ENCODE measurements at regions not wholly inside any gene's neighbourhood (a gene's known extent, or its start where the extent isn't known, plus 50 kb on each side); places are given as distances from the start of the nearest gene placed in this dataset.

- TF ChIP-seq, protein P1, sequence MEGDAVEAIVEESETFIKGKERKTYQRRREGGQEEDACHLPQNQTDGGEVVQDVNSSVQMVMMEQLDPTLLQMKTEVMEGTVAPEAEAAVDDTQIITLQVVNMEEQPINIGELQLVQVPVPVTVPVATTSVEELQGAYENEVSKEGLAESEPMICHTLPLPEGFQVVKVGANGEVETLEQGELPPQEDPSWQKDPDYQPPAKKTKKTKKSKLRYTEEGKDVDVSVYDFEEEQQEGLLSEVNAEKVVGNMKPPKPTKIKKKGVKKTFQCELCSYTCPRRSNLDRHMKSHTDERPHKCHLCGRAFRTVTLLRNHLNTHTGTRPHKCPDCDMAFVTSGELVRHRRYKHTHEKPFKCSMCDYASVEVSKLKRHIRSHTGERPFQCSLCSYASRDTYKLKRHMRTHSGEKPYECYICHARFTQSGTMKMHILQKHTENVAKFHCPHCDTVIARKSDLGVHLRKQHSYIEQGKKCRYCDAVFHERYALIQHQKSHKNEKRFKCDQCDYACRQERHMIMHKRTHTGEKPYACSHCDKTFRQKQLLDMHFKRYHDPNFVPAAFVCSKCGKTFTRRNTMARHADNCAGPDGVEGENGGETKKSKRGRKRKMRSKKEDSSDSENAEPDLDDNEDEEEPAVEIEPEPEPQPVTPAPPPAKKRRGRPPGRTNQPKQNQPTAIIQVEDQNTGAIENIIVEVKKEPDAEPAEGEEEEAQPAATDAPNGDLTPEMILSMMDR (IDR thresholded peaks at IDR 0.05; ENCODE audit: low read depth, low read length), result no peak
- H3K4me3 ChIP-seq (replicated peaks in 1 of 2; ENCODE audit: low read depth in 2 of 2, low read length in 2 of 2), result no peak overlapping the region
- no peak for DNase-seq (ENCODE audit: low read depth in 2 of 2)
Measured at GRCh38 chr2:129730979-129731378, 248.5 kb upstream of the RAB6C start.

GRCh38 chr2:129731907-129732629 lies 247.4 kb upstream of the RAB6C start:
- TF ChIP-seq, protein P1 (IDR thresholded peaks at IDR 0.05; ENCODE audit: low read depth, low read length), result no peak
- no peak overlapping the region for H3K4me3 ChIP-seq (replicated peaks in 1 of 2; ENCODE audit: low read depth in 2 of 2, low read length in 2 of 2)
- DNase-seq (ENCODE audit: low read depth in 2 of 2), result no peak

GRCh38 chr2:129732630-129733026 lies 246.8 kb upstream of the RAB6C start:
- DNase-seq (ENCODE audit: low read depth in 2 of 2), result no peak
- no peak overlapping the region for H3K4me3 ChIP-seq (replicated peaks in 1 of 2; ENCODE audit: low read depth in 2 of 2, low read length in 2 of 2)
- TF ChIP-seq, protein P1 (IDR thresholded peaks at IDR 0.05; ENCODE audit: low read depth, low read length), result no peak

DNA sequence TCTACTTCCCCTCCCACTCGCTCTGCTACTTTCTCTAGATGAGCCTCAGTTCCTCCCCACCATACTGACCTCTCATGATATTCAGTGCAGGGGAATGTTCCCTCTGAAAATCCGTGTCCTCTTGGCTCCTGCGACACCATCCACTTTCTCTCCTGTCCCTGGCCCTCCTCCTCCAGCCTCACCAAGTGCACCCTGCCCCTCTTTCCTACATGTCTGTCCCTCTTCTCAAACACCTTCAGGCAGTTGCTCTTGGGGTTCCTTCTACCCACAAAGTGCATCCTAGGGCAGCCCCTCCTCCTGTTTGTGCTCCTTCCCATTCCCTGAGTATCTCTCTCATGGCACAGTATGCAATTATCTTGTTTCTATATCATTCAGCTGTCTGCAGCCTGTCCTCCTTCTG lies 246.4 kb upstream of the RAB6C start:
- H3K4me3 ChIP-seq (replicated peaks in 1 of 2; ENCODE audit: low read depth in 2 of 2, low read length in 2 of 2), result no peak overlapping the region
- TF ChIP-seq, protein P1 (IDR thresholded peaks at IDR 0.05; ENCODE audit: low read depth, low read length), result no peak
- no peak for DNase-seq (ENCODE audit: low read depth in 2 of 2)

DNA sequence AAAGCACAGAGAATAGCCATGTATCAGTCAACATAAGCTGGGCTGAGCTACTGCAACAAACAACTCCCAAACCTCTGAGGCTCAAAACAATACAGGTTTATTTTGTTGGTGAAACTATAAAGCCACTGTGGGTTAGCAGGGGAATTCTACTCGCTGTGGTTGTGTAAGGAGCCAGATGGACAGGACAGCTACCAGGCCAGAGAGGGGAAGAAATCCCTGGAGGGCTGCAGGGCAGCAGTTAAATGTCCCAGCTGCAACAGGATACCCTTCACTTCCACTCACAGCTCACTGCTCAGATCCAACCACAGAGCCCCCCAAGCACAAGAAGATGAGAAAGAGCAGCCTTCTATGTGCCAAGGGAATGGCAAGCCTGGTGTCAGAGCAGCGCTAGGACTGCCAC lies 245.9 kb upstream of the RAB6C start:
- DNase-seq (ENCODE audit: low read depth in 2 of 2), result no peak
- no peak overlapping the region for H3K4me3 ChIP-seq (replicated peaks in 1 of 2; ENCODE audit: low read depth in 2 of 2, low read length in 2 of 2)
- TF ChIP-seq, protein P1 (IDR thresholded peaks at IDR 0.05; ENCODE audit: low read depth, low read length), result no peak

DNA sequence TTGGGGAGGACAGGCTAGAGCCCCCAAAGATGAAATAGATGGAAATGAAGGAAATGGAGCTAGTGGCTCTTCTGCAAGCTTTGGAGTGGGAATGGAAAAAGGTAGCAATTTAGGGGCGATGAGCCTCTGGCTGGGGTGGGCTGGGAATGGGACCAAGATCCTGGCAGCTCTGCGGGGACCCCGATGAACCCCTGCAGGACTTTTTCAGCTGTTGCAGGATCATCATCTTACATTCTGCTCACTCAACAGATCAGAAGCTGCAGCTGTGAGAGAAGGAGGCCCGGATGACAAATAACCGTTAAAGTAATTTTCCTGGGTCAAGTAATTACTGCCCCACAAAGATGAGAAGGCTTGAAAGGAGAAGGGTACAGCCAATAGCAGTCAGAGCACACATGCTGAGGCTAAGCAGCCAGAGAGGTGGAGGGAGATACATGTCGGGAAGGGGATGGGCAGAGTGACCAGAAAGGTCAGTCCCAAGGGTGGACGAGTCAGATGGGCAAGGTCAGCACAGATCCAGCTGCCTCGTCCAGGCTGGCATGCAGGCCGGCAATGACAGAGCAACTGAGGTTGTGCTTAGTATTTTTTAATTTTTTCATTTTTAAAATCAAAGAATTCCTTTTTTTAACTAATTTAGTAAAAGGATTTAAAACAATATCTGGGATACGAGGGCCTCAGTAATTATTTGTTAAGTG lies 245.0 kb upstream of the RAB6C start:
- DNase-seq (ENCODE audit: low read depth in 2 of 2), result no peak
- TF ChIP-seq, protein P1 (IDR thresholded peaks at IDR 0.05; ENCODE audit: low read depth, low read length), result no peak
- no peak overlapping the region for H3K4me3 ChIP-seq (replicated peaks in 1 of 2; ENCODE audit: low read depth in 2 of 2, low read length in 2 of 2)
